GM13976 (cell line): ENCODE measurements at regions not wholly inside any gene's neighbourhood (a gene's known extent, or its start where the extent isn't known, plus 50 kb on each side); places are given as distances from the start of the nearest gene placed in this dataset.

ENCODE experiments used
- DNase-seq: peaks from one replicate; pipeline ENCODE4 v3.0.0; 2012; ENCODE audit warnings: low spot score
- in situ Hi-C: fragments of 300-500 bp; cut with MboI; formaldehyde crosslinking; loops from one replicate; pipeline ENCODE4 v1.12.0; 2022; ENCODE audit warnings: low sequenced_read_pairs, mixed read lengths, inconsistent platforms; ENCODE audit not compliant: unreplicated experiment
- TF ChIP-seq, protein P1 (sequence below): IDR thresholded peaks from 2 replicates; pipeline ENCODE4 v1.5.1; 2012; ENCODE audit warnings: borderline replicate concordance, mild to moderate bottlenecking; ENCODE audit not compliant: insufficient read depth; ENCODE audit errors: extremely low read depth, missing control alignments, control extremely low read depth

DNA sequence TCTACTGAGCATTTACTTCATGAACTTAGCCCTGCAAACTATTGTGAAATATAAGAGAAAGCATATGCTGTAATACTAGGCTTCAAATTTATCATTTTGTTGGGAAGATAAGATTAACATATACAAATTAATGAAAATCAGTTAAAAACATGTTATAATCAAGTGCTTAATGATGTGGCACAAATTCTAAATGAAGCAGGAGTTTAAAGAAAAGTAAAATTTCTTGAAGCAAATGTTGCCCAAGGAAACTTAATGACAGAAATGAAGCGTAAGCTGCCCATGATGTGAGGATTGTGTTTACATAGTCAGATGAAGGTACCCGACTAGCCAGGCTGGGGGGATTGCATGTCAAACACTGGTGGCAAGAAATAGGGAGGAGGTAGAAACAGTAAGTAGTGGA, 103.1 kb upstream of the GAP43 start:
- TF ChIP-seq, protein P1, sequence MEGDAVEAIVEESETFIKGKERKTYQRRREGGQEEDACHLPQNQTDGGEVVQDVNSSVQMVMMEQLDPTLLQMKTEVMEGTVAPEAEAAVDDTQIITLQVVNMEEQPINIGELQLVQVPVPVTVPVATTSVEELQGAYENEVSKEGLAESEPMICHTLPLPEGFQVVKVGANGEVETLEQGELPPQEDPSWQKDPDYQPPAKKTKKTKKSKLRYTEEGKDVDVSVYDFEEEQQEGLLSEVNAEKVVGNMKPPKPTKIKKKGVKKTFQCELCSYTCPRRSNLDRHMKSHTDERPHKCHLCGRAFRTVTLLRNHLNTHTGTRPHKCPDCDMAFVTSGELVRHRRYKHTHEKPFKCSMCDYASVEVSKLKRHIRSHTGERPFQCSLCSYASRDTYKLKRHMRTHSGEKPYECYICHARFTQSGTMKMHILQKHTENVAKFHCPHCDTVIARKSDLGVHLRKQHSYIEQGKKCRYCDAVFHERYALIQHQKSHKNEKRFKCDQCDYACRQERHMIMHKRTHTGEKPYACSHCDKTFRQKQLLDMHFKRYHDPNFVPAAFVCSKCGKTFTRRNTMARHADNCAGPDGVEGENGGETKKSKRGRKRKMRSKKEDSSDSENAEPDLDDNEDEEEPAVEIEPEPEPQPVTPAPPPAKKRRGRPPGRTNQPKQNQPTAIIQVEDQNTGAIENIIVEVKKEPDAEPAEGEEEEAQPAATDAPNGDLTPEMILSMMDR, result no peak
- DNase-seq, result no peak
- in situ Hi-C loops, result no loop called here

DNA sequence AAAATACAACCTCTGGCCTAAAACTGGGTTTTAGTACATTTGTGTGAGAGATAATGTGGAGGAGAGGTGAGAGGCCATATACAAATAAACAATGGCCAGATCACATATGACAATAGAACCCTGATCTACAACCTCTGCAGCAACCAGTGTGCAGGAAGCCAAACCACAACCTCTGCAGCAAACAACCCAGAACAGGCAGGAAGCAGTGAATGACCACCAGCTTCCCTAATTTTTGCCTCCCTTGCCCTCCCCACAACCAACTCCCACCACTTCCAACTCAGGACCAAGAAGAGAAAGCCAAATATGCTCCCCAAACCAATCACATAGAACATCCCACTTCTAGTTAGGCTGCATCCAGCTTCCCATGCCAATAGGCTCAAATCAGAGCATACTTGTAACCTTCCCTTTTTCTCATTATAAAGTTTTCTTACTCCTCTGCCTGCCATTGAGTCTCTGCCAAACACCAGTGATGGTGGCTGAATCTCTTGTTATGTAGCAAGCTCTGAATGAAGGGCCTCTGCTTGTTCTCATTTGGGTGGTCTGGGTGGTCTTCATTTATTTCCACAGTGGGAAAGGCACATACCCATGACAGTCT, 102.6 kb upstream of the GAP43 start:
- in situ Hi-C loops, result no loop called here
- no peak for DNase-seq
- TF ChIP-seq, protein P1, result no peak

DNA sequence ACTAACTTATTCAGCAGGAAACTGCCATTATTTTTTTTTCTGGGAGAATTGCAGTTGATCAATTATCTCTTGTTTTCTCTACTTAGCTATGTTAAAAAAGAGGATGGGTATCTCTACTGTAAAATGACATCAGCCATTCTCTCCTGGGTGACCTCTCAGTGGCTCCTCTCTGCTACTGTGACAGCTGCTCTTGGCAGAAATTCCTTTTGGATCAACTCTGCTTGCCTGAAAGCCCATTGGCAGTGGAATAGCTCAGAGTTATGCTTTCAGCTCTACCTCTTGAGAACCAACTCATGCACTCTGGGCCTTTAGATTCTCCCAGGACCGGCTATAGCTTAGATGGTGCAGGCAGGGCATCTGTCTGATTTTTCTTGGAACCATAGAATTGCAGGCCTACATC, 99.9 kb upstream of the GAP43 start:
- TF ChIP-seq, protein P1, result no peak
- DNase-seq, result no peak
- in situ Hi-C loops, result no loop called here

DNA sequence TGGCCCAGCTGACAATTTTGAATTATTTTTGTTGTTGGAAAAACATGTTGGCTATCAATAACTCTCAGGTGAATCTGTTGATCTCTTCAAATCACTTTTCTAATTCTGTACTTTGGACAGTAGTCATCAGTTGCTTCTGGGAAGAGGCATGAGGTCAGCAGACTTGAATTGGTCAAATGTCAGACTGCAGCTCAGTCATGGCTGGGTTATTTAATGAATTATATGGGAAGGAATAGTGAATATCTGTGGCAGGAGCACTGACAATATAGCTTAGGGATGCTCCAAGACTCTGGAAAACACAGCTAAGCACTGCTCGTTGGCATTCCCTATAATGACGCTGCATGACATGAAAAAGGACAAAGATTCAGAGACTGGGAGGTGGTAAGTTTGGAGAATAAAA, 98.8 kb upstream of the GAP43 start:
- in situ Hi-C loops, result no loop called here
- no peak for DNase-seq
- TF ChIP-seq, protein P1, result no peak

DNA sequence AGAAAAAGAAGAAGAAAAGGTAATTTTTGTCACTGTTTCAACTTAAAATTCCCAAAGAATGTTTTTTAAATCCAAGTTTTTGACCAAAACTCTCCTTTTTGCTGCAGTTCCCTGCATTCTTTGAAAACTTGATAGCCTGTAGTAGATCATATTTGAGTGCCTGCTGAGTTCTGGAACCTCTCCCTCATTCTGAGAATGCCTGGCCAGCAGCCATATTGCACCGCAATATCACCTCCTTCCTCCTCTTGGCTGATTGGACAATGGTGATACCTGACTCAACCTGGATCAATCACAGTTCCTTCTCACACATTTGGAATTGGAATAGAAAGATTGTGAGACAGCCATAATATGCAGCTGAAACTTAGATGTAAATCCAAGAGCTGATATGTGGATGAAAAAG, 97.6 kb upstream of the GAP43 start:
- in situ Hi-C loops, result no loop called here
- TF ChIP-seq, protein P1, result no peak

DNA sequence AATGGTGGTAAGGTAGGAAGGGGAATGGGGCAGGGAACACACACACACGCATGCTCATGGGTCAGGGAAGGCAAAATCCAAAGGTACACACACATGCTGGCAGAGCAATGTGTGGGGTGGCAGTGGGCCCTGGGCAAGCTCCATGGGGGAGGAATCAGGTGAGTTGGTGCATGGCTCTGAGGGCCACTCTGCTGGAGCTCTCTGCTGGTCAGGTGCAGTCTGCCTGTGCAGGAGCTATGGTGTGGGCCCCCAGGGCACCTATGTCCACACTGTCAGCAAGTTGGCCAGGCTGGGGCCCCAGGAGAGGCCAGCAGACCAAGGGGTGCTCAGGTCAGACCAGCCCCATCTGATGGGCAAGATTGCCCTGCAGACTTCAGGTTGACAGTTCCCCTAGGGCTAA, 90.1 kb upstream of the GAP43 start:
- TF ChIP-seq, protein P1, result no peak
- DNase-seq, result no peak
- in situ Hi-C loops, result no loop called here

More for the DNA sequence above, 97.6 kb upstream of the GAP43 start:
- DNase-seq, result no peak

DNA sequence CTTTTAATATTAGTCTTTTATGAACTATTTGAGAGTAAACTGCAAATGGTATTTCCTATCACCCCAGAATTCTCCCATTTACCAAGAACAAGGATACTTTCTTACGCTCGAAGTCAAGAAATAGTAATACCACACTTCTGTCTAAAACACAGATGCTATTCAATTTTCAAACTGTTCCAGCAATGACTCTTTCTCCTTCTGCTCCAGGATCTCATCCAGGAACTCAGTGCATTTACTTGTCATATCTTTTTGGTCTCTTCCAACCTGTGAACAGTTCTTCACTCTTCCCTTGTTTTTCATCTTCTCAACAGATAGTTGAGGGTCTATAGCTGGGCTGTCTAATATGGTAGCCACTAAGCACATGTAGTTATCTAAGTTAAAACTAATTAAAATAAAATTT, 87.1 kb upstream of the GAP43 start:
- in situ Hi-C loops, result no loop called here
- TF ChIP-seq, protein P1, result no peak
- no peak for DNase-seq
